ENCODE measurements at regions not wholly inside any gene's neighbourhood (a gene's known extent, or its start where the extent isn't known, plus 50 kb on each side); places are given as distances from the start of the nearest gene placed in this dataset.

DNA sequence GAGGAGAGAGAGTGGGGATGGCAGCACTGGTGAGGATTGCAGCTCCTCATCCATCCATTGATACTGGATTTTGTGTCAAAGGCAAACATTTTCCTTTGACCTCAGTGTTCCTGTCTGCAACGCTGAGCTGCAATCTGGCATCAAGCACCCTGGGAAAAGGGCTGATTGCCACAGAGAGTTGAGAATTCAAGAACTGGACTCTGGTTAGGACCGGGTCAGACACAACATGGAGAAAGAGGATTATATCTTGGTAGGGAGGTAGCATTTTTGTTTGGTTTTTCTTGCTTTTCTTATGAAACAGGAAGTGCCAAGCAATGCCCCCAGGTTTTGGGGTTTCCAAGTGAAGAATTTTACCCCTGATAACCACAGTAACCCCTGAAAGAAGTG is 81.9 kb upstream of the PKDCC start:
- no peak for DNase-seq
- TF ChIP-seq, protein P1, sequence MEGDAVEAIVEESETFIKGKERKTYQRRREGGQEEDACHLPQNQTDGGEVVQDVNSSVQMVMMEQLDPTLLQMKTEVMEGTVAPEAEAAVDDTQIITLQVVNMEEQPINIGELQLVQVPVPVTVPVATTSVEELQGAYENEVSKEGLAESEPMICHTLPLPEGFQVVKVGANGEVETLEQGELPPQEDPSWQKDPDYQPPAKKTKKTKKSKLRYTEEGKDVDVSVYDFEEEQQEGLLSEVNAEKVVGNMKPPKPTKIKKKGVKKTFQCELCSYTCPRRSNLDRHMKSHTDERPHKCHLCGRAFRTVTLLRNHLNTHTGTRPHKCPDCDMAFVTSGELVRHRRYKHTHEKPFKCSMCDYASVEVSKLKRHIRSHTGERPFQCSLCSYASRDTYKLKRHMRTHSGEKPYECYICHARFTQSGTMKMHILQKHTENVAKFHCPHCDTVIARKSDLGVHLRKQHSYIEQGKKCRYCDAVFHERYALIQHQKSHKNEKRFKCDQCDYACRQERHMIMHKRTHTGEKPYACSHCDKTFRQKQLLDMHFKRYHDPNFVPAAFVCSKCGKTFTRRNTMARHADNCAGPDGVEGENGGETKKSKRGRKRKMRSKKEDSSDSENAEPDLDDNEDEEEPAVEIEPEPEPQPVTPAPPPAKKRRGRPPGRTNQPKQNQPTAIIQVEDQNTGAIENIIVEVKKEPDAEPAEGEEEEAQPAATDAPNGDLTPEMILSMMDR (IDR thresholded peaks at IDR 0.05): no peak
- TF ChIP-seq POLR2AphosphoS5 (IDR thresholded peaks at IDR 0.05) (no peak), POLR2A (IDR thresholded peaks at IDR 0.05) (no peak), EP300 (IDR thresholded peaks at IDR 0.05) (no peak)
- Histone ChIP-seq H3K9me3 (no peaks in the 10 kb centered on the region), H3K4me1 (peaks cover 16 to 51% (median 42%) of the 10 kb centered on the region in 4 donors), H3K27ac (peak overlapping the region in 4 of 5 donors; percentile 46 to 76 (median 60)), H3K4me3 (no peak overlapping the region), H3K27me3 (no peaks in the 10 kb centered on the region), H3K36me3 (no peaks in the 10 kb centered on the region)
- WGBS, 5 donors: 53 to 65% (median 58%) methylated on average over 2 of the region's 2 CpGs
- intact Hi-C loops (cut with DNase I; ENCODE audit: low total_unique reads): no loop called here

DNA sequence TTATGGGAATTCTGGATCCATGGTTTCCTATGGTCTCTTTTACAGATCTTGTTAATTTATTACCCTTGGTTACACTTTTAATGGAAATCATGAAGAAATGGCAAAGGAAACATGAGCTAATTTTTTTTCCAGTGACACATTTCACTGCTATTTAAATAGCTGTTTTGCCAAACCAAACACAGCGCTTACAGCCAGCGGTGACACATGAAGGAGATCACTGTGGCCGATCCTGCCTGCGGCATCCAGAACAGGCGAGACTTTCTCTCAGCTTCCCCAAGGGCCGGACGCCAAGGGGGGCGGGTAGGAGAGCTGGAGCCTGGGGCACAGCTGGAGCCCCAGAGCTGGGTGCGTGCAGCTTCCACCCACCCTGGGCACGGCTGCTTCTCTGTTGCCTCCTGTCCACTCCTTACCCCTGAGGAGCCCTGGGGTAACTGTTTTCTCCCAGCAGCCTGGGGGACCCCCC is 81.4 kb upstream of the PKDCC start:
- H3K9me3 ChIP-seq: no peaks in the 10 kb centered on the region
- no peaks in the 10 kb centered on the region for H3K36me3 ChIP-seq
- no peak for TF ChIP-seq EP300 (IDR thresholded peaks at IDR 0.05)
- TF ChIP-seq POLR2AphosphoS5 (IDR thresholded peaks at IDR 0.05): peak; percentile 42 to 70 (median 64)
- intact Hi-C loops (cut with DNase I; ENCODE audit: low total_unique reads): no loop called here
- peak; percentile 49 to 90 for DNase-seq
- H3K4me3 ChIP-seq: no peak overlapping the region
- peak overlapping the region; percentile 8 to 76 (median 59) for H3K27ac ChIP-seq
- H3K4me1 ChIP-seq: peaks cover 16 to 51% (median 42%) of the 10 kb centered on the region in 4 donors
- WGBS, 5 donors: 18 to 39% (median 22%) methylated on average over 9 to 10 of the region's 10 CpGs
- H3K27me3 ChIP-seq: no peaks in the 10 kb centered on the region

DNA sequence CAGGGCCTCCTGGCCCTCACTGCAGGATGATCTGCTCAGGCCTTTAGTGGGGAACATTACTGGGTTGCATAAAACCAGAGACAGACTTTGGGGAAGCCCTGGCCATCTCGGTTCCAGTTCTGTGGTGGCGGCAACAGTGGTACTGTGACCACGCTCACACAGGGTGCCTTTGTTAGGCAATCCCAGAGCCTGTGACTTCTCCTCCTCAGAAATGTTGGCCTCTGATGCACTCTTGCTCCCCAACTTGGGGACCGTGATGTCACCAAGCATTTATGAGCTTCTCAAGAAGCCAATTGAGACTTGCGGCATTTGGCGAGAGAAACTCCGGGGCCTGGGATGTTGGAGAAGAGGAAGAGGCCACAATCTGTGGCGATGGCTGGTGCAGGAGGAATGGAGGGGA is 80.9 kb upstream of the PKDCC start:
- DNase-seq: no peak
- Histone ChIP-seq H3K4me1 (peaks cover 16 to 51% (median 42%) of the 10 kb centered on the region in 4 donors), H3K4me3 (no peak overlapping the region)

DNA sequence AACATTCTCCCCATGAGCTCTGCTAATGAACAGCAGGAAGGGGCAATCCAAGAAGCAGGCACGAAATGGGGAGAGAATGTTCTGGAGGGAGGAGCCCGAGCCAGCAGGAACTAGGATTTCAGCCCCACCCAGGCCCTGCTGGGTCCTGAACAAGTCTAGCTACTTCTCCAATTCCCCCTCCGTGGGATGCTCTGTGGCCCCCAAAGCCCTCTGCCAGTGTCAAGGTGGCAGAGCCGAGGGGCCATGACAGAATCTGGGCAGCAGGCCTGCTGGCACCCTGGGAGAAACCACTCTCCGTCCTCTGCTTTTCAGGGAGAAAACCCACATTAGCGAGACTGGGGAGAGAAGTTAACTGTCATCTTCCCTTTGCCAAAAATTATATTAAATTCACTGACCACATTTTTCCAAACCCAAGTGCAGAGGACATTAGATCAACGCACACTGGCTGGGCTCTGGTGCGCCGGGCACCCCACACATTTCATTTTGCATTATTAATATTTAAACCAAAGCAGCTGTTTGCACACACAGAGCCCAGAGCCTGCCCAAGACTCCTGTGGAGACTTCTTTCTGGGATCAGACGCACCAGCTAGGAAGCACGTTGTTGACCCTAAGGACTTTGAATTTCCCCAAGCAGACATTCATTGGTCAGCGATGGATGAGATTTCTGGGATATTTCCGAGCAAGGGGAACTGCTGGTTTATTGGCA is 80.2 kb upstream of the PKDCC start:
- Histone ChIP-seq H3K27me3 (no peaks in the 10 kb centered on the region), H3K4me1 (peaks cover 16 to 51% (median 42%) of the 10 kb centered on the region in 4 donors), H3K36me3 (no peaks in the 10 kb centered on the region), H3K4me3 (no peak overlapping the region), H3K9me3 (no peaks in the 10 kb centered on the region), H3K27ac (peak overlapping the region in 4 of 5 donors; percentile 59 to 76 (median 60))
- intact Hi-C loops (cut with DNase I; ENCODE audit: low total_unique reads): no loop called here
- 28 to 34% (median 29%) methylated on average over 11 to 13 of the region's 13 CpGs for WGBS, 5 donors
- DNase-seq: peak in 1 of 2 donors; percentile 79
- TF ChIP-seq, protein P1 (IDR thresholded peaks at IDR 0.05): no peak
- no peak for TF ChIP-seq POLR2AphosphoS5 (IDR thresholded peaks at IDR 0.05)
- TF ChIP-seq POLR2A (IDR thresholded peaks at IDR 0.05): no peak
- TF ChIP-seq EP300 (IDR thresholded peaks at IDR 0.05): no peak

More for the DNA sequence above, 80.9 kb upstream of the PKDCC start:
- intact Hi-C loops (cut with DNase I; ENCODE audit: low total_unique reads): no loop called here
- WGBS, 5 donors: 81 to 90% (median 86%) methylated on average over 7 to 8 of the region's 8 CpGs
- Histone ChIP-seq H3K9me3 (no peaks in the 10 kb centered on the region), H3K36me3 (no peaks in the 10 kb centered on the region), H3K27ac (peak overlapping the region; percentile 8 to 76 (median 59)), H3K27me3 (no peaks in the 10 kb centered on the region)
- TF ChIP-seq, protein P1 (IDR thresholded peaks at IDR 0.05): no peak
- TF ChIP-seq EP300 (IDR thresholded peaks at IDR 0.05): no peak
- no peak for TF ChIP-seq POLR2A (IDR thresholded peaks at IDR 0.05)
- TF ChIP-seq POLR2AphosphoS5 (IDR thresholded peaks at IDR 0.05): no peak

DNA sequence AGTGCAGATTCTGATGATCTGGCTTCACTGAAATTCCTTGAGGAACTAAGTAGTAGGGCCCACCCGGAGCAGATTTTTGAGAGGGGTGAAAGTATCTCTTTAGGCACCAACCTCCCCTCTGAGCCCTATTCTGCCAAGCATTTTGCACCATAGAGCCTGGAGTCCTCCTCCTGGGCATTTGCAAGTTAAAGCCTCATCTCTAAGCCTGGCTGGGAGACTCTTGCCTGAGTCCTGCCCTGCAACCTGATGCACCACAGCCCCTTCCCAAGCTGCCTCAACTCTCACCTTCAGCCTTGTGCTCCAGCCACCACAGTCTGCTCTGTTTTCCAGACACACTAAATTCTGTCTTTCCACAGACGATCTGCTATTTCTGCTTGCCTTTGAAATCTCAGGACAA is 79.6 kb upstream of the PKDCC start:
- no peaks in the 10 kb centered on the region for H3K9me3 ChIP-seq
- no peak for DNase-seq
- no peak overlapping the region for H3K4me3 ChIP-seq
- peak overlapping the region in 4 of 5 donors; percentile 59 to 76 (median 60) for H3K27ac ChIP-seq
- no peaks in the 10 kb centered on the region for H3K27me3 ChIP-seq
- WGBS, 5 donors: 48 to 71% (median 66%) methylated on average over 2 of the region's 2 CpGs
- H3K36me3 ChIP-seq: no peaks in the 10 kb centered on the region
- intact Hi-C loops (cut with DNase I; ENCODE audit: low total_unique reads): no loop called here
- TF ChIP-seq POLR2A (IDR thresholded peaks at IDR 0.05): no peak
- TF ChIP-seq EP300 (IDR thresholded peaks at IDR 0.05): no peak
- H3K4me1 ChIP-seq: peaks cover 16 to 51% (median 40%) of the 10 kb centered on the region in 4 donors

Measured in stomach (tissue), 8 donors.